Thoracic aorta (tissue), 2 donors: ENCODE measurements at regions not wholly inside any gene's neighbourhood (a gene's known extent, or its start where the extent isn't known, plus 50 kb on each side); places are given as distances from the start of the nearest gene placed in this dataset.
"Not testable (repeated sequence)": the region's sequence is repeated elsewhere in the genome, so short reads cannot be mapped to it uniquely, and the experiment has no call there.

Experiments used
- ATAC-seq: fragments of 150-250 bp; one replicate; pipeline ENCODE4 v1.8.0; 2017; ENCODE audit warnings: low read depth; ENCODE audit not compliant: insufficient number of reproducible peaks, low FRiP score
- DNase-seq: peaks from one replicate; pipeline ENCODE4 v3.0.0-alpha.2; 2020; ENCODE audit warnings: low spot score
- H3K27ac ChIP-seq, 2 donors: fragments of 200-600 bp; sonication (generic); 1 replicate in 1 of 2; 2 replicates in 1 of 2; pipeline ENCODE4 v1.5.1; 2016; ENCODE audit warnings: mild to moderate bottlenecking in 2 of 2, moderate library complexity in 2 of 2
- H3K27me3 ChIP-seq: fragments of 200-600 bp; sonication (generic); replicated peaks from 2 replicates; pipeline ENCODE4 v1.6.0; 2016; ENCODE audit warnings: mild to moderate bottlenecking; ENCODE audit not compliant: insufficient read depth
- H3K36me3 ChIP-seq: fragments of 200-600 bp; sonication (generic); one replicate; pipeline ENCODE4 v1.5.1; 2016
- H3K4me1 ChIP-seq, 2 donors: fragments of 200-600 bp; sonication (generic); 1 replicate in 1 of 2; 2 replicates in 1 of 2; pipeline versions ENCODE4 v1.5.1 to v1.6.0; 2016; ENCODE audit warnings: low read depth in 2 of 2, mild to moderate bottlenecking in 1 of 2; ENCODE audit not compliant: control insufficient read depth in 1 of 2
- H3K4me3 ChIP-seq: fragments of 200-600 bp; sonication (generic); 2 replicates; pipeline ENCODE4 v1.5.1; 2016; ENCODE audit warnings: mild to moderate bottlenecking
- H3K9me3 ChIP-seq: fragments of 200-600 bp; sonication (generic); 2 replicates; pipeline ENCODE4 v1.5.1; 2016
- CTCF ChIP-seq: fragments of 200-600 bp; sonication (generic); IDR thresholded peaks from one replicate; pipeline ENCODE4 v1.5.1; 2019; ENCODE audit warnings: antibody characterized with exemption

- TF ChIP-seq CTCF = no peak
- Histone ChIP-seq H3K4me1 (no peaks in the 10 kb centered on the region), H3K4me3 (no peak overlapping the region), H3K27me3 (no peaks in the 10 kb centered on the region), H3K27ac (no peak overlapping the region), H3K36me3 (no peaks in the 10 kb centered on the region), H3K9me3 (no peaks in the 10 kb centered on the region)
- DNase-seq = no peak
- no peak for ATAC-seq
Measured at GRCh38 chr18:72995558-72995957, 127.8 kb upstream of the NETO1 start.

GRCh38 chr18:72993250-72993649 is 125.5 kb upstream of the NETO1 start:
- ATAC-seq (no peak), DNase-seq (no peak)
- Histone ChIP-seq H3K4me1 (no peaks in the 10 kb centered on the region), H3K36me3 (no peaks in the 10 kb centered on the region), H3K4me3 (no peak overlapping the region), H3K9me3 (no peaks in the 10 kb centered on the region), H3K27me3 (no peaks in the 10 kb centered on the region), H3K27ac (no peak overlapping the region)
- TF ChIP-seq CTCF = no peak

- Histone ChIP-seq H3K36me3 (no peaks in the 10 kb centered on the region), H3K4me3 (no peak overlapping the region), H3K4me1 (no peaks in the 10 kb centered on the region), H3K27me3 (no peaks in the 10 kb centered on the region), H3K9me3 (no peaks in the 10 kb centered on the region), H3K27ac (no peak overlapping the region)
- ATAC-seq (no peak), DNase-seq (no peak)
- no peak for TF ChIP-seq CTCF
Measured at GRCh38 chr18:72991379-72991778, 123.6 kb upstream of the NETO1 start.

- H3K27me3 ChIP-seq, H3K9me3 ChIP-seq, H3K36me3 ChIP-seq, H3K27ac ChIP-seq, DNase-seq, ATAC-seq, H3K4me3 ChIP-seq, H3K4me1 ChIP-seq: not testable (repeated sequence)
Measured at GRCh38 chr18:72987570-72987969, 119.8 kb upstream of the NETO1 start.

- H3K4me1 ChIP-seq = no peaks in the 10 kb centered on the region
- no peak for DNase-seq
- ATAC-seq = no peak
- TF ChIP-seq CTCF = no peak
- H3K9me3 ChIP-seq = peaks cover 5% of the 10 kb centered on the region
- H3K4me3 ChIP-seq = no peak overlapping the region
- no peaks in the 10 kb centered on the region for H3K36me3 ChIP-seq
- H3K27ac ChIP-seq = no peak overlapping the region
- no peaks in the 10 kb centered on the region for H3K27me3 ChIP-seq
Measured at GRCh38 chr18:72986103-72986502, 118.3 kb upstream of the NETO1 start.

GRCh38 chr18:72985686-72986085 is 117.9 kb upstream of the NETO1 start:
- Histone ChIP-seq H3K4me3 (no peak overlapping the region), H3K27ac (no peak overlapping the region), H3K27me3 (no peaks in the 10 kb centered on the region), H3K36me3 (no peaks in the 10 kb centered on the region), H3K9me3 (peaks cover 5% of the 10 kb centered on the region), H3K4me1 (no peaks in the 10 kb centered on the region)
- no peak for TF ChIP-seq CTCF
- ATAC-seq (no peak), DNase-seq (no peak)
